Right lobe of liver (tissue), 6 donors: ENCODE measurements at regions not wholly inside any gene's neighbourhood (a gene's known extent, or its start where the extent isn't known, plus 50 kb on each side); places are given as distances from the start of the nearest gene placed in this dataset.

Experiments
- ATAC-seq, 4 donors: fragments of 200-7000 bp; cut with Tn5 transposase; one replicate each; pipeline ENCODE4 v1.9.1; 2020; ENCODE audit warnings: mild to moderate bottlenecking in 4 of 4, moderate library complexity in 4 of 4
- DNase-seq, 3 donors: peaks; one replicate each; pipeline ENCODE4 v3.0.0-alpha.2; 2020
- H3K27ac ChIP-seq, 3 donors: fragments of 200-600 bp; one replicate each; pipeline ENCODE4 v1.8.0; 2022
- H3K27me3 ChIP-seq, 2 donors: fragments of 200-600 bp; one replicate each; pipeline ENCODE4 v1.8.0; 2022
- H3K36me3 ChIP-seq, 4 donors: fragments of 200-600 bp; sonication (generic) in 1 of 4; one replicate each; pipeline versions ENCODE4 v1.5.1 to v1.8.0; 2017 to 2022; ENCODE audit warnings: control low read depth in 1 of 4
- H3K4me1 ChIP-seq, 4 donors: fragments of 200-600 bp; sonication (generic) in 1 of 4; one replicate each; pipeline versions ENCODE4 v1.5.1 to v1.8.0; 2017 to 2022; ENCODE audit warnings: control low read depth in 1 of 4
- H3K4me3 ChIP-seq, 3 donors: fragments of 200-600 bp; one replicate each; pipeline ENCODE4 v1.8.0; 2022
- H3K9me3 ChIP-seq, 4 donors: fragments of 200-600 bp; sonication (generic) in 1 of 4; one replicate each; pipeline versions ENCODE4 v1.5.1 to v1.8.0; 2017 to 2022; ENCODE audit warnings: control low read depth in 1 of 4
- POLR2A ChIP-seq: fragments of 450-650 bp; IDR thresholded peaks from one replicate; pipeline ENCODE4 v1.6.1; 2017; ENCODE audit warnings: antibody characterized with exemption, mild to moderate bottlenecking
- WGBS: methylation state at CpG from one replicate; pipeline ENCODE4 v1.1.6; 2018; ENCODE audit warnings: low coverage, low lambda C conversion rate; ENCODE audit not compliant: insufficient coverage; ENCODE audit errors: missing lambda C conversion rate; 5-methylcytosine and 5-hydroxymethylcytosine counted together
- intact Hi-C, 2 donors: fragments of 100-400 bp; cut with DNase I; formaldehyde crosslinking; loops; one replicate each; pipeline versions ENCODE4 v1.11.2 to v1.14.1; 2022
- TF ChIP-seq, protein P1 (sequence below), 4 donors: fragments of 200-600 bp in 3 of 4; fragments of 450-650 bp in 1 of 4; IDR thresholded peaks; one replicate each; pipeline versions ENCODE4 v1.5.1 to v1.8.0; 2016 to 2022; ENCODE audit warnings: antibody characterized with exemption in 4 of 4, mild to moderate bottlenecking in 2 of 4
- donor health status: DM: no; HTN: yes; CAD: no.
- donor health status: DM: no; HTN: no; CAD: no.
- donor health status: DM: no; HTN: no; CAD: no.
- donor health status: DM: no; HTN: yes; CAD: no.
- donor health status: DM: no; HTN: yes; CAD: no.

DNA sequence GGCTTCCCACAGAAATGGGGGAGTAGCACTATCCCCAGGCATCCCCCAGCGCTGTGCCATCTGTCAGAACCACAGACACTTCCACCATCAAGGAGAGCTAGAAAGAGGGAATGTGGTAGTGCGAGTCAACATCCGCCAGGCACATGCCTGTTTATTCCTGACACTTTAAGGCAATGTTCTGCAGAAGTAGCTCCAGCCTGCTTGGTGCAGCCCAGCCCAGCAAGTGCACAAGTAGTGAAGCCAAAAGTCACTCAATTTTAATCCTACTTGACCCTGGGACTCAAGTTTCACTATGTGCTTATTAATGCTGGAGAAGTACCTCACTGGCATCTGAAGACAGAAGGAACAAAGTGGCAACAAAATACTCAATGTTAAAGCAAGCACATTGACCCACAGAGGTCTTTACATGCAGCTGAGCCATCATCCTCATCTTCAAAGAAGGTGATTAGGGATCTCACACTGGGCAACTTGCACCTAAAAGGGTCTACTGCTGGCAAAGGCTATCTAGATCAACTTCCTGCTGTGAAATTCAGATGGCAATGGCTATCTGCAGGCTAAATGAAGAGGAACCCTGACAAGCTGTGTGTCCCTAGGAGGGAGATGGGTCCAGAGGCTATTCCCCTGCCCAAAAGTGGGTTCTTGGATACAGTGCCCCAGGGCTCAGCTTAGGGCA, 61.4 kb upstream of the CLDN18 start:
- Histone ChIP-seq H3K9me3 (no peaks in the 10 kb centered on the region), H3K27ac (no peak overlapping the region), H3K4me3 (no peak overlapping the region), H3K4me1 (no peaks in the 10 kb centered on the region), H3K27me3 (no peaks in the 10 kb centered on the region), H3K36me3 (no peaks in the 10 kb centered on the region)
- intact Hi-C loops, result loop anchor here in 1 of 2 donors (10.0 kb wide), 1 partner anchor 234 kb away; no protein-coding TSS in a partner anchor
- 41% methylated on average over 3 of the region's 3 CpGs for WGBS
- TF ChIP-seq, protein P1, sequence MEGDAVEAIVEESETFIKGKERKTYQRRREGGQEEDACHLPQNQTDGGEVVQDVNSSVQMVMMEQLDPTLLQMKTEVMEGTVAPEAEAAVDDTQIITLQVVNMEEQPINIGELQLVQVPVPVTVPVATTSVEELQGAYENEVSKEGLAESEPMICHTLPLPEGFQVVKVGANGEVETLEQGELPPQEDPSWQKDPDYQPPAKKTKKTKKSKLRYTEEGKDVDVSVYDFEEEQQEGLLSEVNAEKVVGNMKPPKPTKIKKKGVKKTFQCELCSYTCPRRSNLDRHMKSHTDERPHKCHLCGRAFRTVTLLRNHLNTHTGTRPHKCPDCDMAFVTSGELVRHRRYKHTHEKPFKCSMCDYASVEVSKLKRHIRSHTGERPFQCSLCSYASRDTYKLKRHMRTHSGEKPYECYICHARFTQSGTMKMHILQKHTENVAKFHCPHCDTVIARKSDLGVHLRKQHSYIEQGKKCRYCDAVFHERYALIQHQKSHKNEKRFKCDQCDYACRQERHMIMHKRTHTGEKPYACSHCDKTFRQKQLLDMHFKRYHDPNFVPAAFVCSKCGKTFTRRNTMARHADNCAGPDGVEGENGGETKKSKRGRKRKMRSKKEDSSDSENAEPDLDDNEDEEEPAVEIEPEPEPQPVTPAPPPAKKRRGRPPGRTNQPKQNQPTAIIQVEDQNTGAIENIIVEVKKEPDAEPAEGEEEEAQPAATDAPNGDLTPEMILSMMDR (IDR thresholded peaks at IDR 0.05), result no peak
- TF ChIP-seq POLR2A, result no peak
- ATAC-seq (no peak), DNase-seq (no peak)

DNA sequence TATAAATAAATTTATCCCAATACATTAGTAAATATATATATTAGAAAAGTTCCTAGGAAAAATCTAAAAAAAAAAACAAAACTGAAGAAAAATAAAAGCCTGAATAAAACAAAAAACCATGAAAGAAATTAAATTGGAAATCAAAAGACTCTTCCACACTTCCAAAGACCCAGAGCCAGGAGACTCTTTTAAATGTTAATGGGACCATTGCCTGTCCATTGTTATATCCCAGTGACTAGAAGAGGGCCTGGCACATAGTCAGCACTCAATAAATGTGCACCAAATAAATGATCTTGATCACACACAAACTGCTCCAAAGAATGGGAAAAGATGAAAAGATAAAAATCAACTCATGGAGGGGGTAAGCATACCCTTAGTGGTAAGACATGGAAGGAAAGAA, 51.3 kb upstream of the CLDN18 start:
- no peak for DNase-seq
- no peak for ATAC-seq
- TF ChIP-seq POLR2A, result no peak
- TF ChIP-seq, protein P1 (IDR thresholded peaks at IDR 0.05), result no peak
- Histone ChIP-seq H3K4me3 (no peak overlapping the region), H3K36me3 (no peaks in the 10 kb centered on the region), H3K27ac (no peak overlapping the region), H3K4me1 (no peaks in the 10 kb centered on the region), H3K9me3 (no peaks in the 10 kb centered on the region), H3K27me3 (peaks cover 0 to 3% of the 10 kb centered on the region in 2 donors)
- intact Hi-C loops, result no loop called here
